PC-9 (cell line): ENCODE measurements at regions not wholly inside any gene's neighbourhood (a gene's known extent, or its start where the extent isn't known, plus 50 kb on each side); places are given as distances from the start of the nearest gene placed in this dataset.

Experiments used
- BruUV-seq: library from RNA; stranded (reverse); fragments of 400-500 nt; replicated peaks from 2 replicates; lab custom pipeline; 2021; lab: Mats Ljungman, UMichigan
- CTCF ChIA-PET: fragments of 300-600 bp; sonication (Branson Sonifier 250); formaldehyde crosslinking; loops from one replicate; lab custom pipeline; 2022; ENCODE audit warnings: antibody characterized with exemption; lab: Charles Lee
- POLR2A ChIA-PET: fragments of 300-600 bp; sonication (Branson Sonifier 250); formaldehyde crosslinking; loops from one replicate; lab custom pipeline; 2022; ENCODE audit warnings: antibody characterized with exemption; ENCODE audit not compliant: unreplicated experiment; lab: Charles Lee
- DNase-seq, 2 experiments: peaks; one replicate each; pipeline versions ENCODE4 v3.0.0 to v3.0.0-alpha.2; 2015 to 2022; ENCODE audit warnings: mixed read lengths in 1 of 2
- H2AFZ ChIP-seq: fragments of 200-600 bp; sonication (generic); 2 replicates; pipeline ENCODE4 v1.8.1; 2017; ENCODE audit warnings: antibody characterized with exemption
- H3F3A ChIP-seq: fragments of 200-600 bp; sonication (generic); 2 replicates; pipeline ENCODE4 v1.8.1; 2017; ENCODE audit warnings: antibody characterized with exemption, mild to moderate bottlenecking, low read depth; ENCODE audit not compliant: insufficient read depth
- H3K27ac ChIP-seq: fragments of 200-600 bp; sonication (generic); 2 replicates; pipeline ENCODE4 v1.6.1; 2016; ENCODE audit warnings: mixed run types
- H3K27me3 ChIP-seq: fragments of 200-600 bp; sonication (generic); 2 replicates; pipeline ENCODE4 v1.6.1; 2016; ENCODE audit warnings: low read depth, mixed run types; ENCODE audit not compliant: insufficient read depth
- H3K36me3 ChIP-seq: fragments of 200-600 bp; sonication (generic); 2 replicates; pipeline ENCODE4 v1.6.1; 2016; ENCODE audit warnings: low read depth, mixed run types
- H3K4me1 ChIP-seq: fragments of 200-600 bp; sonication (generic); replicated peaks from 2 replicates; pipeline ENCODE4 v1.6.1; 2016; ENCODE audit warnings: mixed run types; ENCODE audit not compliant: insufficient read depth
- H3K4me2 ChIP-seq: fragments of 200-600 bp; sonication (generic); 2 replicates; pipeline ENCODE4 v1.6.1; 2017; ENCODE audit warnings: mixed run types
- H3K4me3 ChIP-seq: fragments of 200-600 bp; sonication (generic); 2 replicates; pipeline ENCODE4 v1.6.1; 2016; ENCODE audit warnings: mixed run types
- H3K79me2 ChIP-seq: fragments of 200-600 bp; sonication (generic); 2 replicates; pipeline ENCODE4 v1.6.1; 2017; ENCODE audit warnings: low read depth, mixed run types
- H3K9me2 ChIP-seq: fragments of 200-600 bp; sonication (generic); 2 replicates; pipeline ENCODE4 v1.8.1; 2017; ENCODE audit warnings: mild to moderate bottlenecking; ENCODE audit not compliant: insufficient read depth
- H3K9me3 ChIP-seq: fragments of 200-600 bp; sonication (generic); 2 replicates; pipeline ENCODE4 v1.8.1; 2016; ENCODE audit warnings: low read depth; ENCODE audit not compliant: insufficient read depth
- H4K20me1 ChIP-seq: fragments of 200-600 bp; sonication (generic); 2 replicates; pipeline ENCODE4 v1.8.1; 2017; ENCODE audit not compliant: insufficient read depth
- EZH2 ChIP-seq: fragments of 200-600 bp; sonication (generic); IDR thresholded peaks from 2 replicates; pipeline ENCODE4 v1.8.0; 2017; ENCODE audit warnings: antibody characterized with exemption, low read depth
- intact Hi-C: fragments of 100-400 bp; cut with micrococcal nuclease; formaldehyde crosslinking; loops from one replicate; pipeline ENCODE4 v1.10.0; 2022; ENCODE audit not compliant: unreplicated experiment
- TF ChIP-seq, protein P1 (sequence below): fragments of 200-600 bp; sonication (generic); conservative IDR thresholded peaks from 2 replicates; pipeline ENCODE4 v1.6.1; 2017; ENCODE audit warnings: mixed run types, antibody characterized with exemption, mild to moderate bottlenecking, moderate library complexity

DNA sequence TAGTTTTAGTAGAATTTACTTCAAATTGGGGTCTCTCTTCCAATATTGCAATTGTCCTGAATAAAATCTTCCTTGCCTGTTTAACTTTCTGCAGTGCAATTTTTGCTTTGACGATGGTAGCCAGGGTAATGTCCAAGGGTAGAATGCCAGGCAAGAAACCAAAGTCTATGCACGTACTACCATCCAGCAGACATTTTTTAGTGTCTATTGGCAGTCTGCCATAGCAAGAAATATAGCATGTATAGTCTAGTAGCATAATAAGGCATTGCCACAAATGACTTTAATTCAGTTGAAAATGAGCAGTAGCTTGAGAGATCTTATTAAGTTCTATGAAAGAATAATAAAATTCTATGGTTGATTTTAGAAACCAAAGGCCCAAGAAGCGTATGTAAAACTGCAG, 62.3 kb upstream of the KCNQ5 start:
- H3F3A ChIP-seq, result no peaks in the 10 kb centered on the region
- H3K4me3 ChIP-seq, result no peak overlapping the region
- CTCF ChIA-PET, result no interaction called here
- H3K9me2 ChIP-seq, result no peaks in the 10 kb centered on the region; the same call in 1 of the 2 replicates
- no TSS peak for BruUV-seq
- POLR2A ChIA-PET, result no interaction called here
- H2AFZ ChIP-seq, result no peak overlapping the region
- no peaks in the 10 kb centered on the region for H3K36me3 ChIP-seq
- H4K20me1 ChIP-seq, result no peaks in the 10 kb centered on the region
- H3K4me1 ChIP-seq, result no peaks in the 10 kb centered on the region
- intact Hi-C loops, result no loop called here
- TF ChIP-seq, protein P1, sequence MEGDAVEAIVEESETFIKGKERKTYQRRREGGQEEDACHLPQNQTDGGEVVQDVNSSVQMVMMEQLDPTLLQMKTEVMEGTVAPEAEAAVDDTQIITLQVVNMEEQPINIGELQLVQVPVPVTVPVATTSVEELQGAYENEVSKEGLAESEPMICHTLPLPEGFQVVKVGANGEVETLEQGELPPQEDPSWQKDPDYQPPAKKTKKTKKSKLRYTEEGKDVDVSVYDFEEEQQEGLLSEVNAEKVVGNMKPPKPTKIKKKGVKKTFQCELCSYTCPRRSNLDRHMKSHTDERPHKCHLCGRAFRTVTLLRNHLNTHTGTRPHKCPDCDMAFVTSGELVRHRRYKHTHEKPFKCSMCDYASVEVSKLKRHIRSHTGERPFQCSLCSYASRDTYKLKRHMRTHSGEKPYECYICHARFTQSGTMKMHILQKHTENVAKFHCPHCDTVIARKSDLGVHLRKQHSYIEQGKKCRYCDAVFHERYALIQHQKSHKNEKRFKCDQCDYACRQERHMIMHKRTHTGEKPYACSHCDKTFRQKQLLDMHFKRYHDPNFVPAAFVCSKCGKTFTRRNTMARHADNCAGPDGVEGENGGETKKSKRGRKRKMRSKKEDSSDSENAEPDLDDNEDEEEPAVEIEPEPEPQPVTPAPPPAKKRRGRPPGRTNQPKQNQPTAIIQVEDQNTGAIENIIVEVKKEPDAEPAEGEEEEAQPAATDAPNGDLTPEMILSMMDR, result no peak
- no peak for TF ChIP-seq EZH2
- H3K27ac ChIP-seq, result no peak overlapping the region
- no peaks in the 10 kb centered on the region for H3K79me2 ChIP-seq
- DNase-seq, result no peak
- no peaks in the 10 kb centered on the region for H3K27me3 ChIP-seq
- H3K9me3 ChIP-seq, result no peaks in the 10 kb centered on the region
- no peak overlapping the region for H3K4me2 ChIP-seq

DNA sequence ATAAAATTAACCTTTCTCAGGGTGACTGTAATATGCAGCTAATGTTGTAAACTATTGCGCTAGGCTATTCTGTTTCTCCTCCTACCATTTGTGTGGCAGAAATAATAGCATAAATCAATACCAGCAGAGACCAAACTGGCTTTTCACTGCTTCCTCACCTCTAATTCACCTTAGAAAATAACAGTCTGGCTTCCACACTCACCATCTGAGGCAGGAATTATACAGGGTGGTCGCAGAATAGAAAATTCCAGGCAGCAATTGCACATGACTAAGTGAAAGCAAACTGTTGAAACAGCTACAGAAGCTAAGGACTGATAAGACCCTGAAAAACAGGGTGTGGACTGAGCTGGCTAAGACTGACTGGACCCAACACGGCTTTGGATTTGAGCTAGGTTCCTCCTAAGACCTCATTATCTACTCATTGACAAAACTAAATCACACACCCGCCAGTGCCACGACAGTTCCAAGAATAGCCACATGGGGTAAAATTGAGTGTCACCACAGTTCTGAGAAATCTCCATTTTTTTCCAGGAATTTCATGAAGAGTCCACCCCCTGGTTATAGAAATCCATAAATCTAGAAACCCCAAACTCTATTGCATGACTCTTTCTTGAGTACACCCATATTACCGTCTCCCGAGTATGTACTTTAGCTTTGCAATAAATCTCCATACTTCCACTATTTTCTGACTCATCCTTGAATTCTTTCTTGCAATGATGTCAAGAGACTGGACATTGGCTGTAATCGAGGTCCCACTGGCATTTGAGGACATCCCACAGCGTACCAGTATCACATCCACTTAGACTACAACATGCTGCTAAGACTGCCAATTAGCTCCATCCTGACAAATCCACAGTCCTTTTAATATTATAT, 60.9 kb upstream of the KCNQ5 start:
- intact Hi-C loops, result no loop called here

DNA sequence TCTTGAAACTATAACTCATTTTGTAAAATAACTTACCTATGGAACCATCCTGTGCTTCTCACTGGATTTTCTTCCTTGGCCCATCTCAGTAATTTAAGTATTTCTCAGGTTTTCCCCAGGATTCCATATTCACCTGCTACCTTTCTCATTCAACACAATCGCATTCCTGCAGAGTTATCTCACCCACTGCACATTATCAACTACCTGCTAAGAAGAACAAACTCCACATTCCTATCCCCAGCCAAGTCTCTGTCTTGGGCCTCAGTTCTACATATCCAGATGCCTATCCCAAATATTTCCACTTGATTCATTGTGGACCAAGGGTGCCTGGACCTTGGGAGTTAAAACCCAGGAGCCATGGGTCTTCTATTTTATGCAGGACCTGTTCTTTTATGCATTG, 60.2 kb upstream of the KCNQ5 start:
- Histone ChIP-seq H3K27ac (no peak overlapping the region), H3F3A (no peaks in the 10 kb centered on the region), H2AFZ (no peak overlapping the region), H3K27me3 (no peaks in the 10 kb centered on the region), H3K36me3 (no peaks in the 10 kb centered on the region), H3K9me3 (no peaks in the 10 kb centered on the region), H3K4me3 (no peak overlapping the region), H4K20me1 (no peaks in the 10 kb centered on the region), H3K9me2 (no peaks in the 10 kb centered on the region; the same call in 1 of the 2 replicates), H3K79me2 (no peaks in the 10 kb centered on the region), H3K4me1 (no peaks in the 10 kb centered on the region), H3K4me2 (no peak overlapping the region)
- intact Hi-C loops, result no loop called here
- ChIA-PET POLR2A (interaction anchor here (0.7 kb wide), 1 partner anchor 339 kb away, joined by 3 read pairs; no protein-coding TSS in a partner anchor), CTCF (no interaction called here)
- DNase-seq, result no peak
- TF ChIP-seq, protein P1, result no peak
- TF ChIP-seq EZH2, result no peak
- no TSS peak for BruUV-seq

More for the DNA sequence above, 60.9 kb upstream of the KCNQ5 start:
- no peak overlapping the region for H3K4me2 ChIP-seq
- H3F3A ChIP-seq, result no peaks in the 10 kb centered on the region
- no peak overlapping the region for H3K27ac ChIP-seq
- no peaks in the 10 kb centered on the region for H3K27me3 ChIP-seq
- ChIA-PET POLR2A (no interaction called here), CTCF (no interaction called here)
- no peaks in the 10 kb centered on the region for H3K79me2 ChIP-seq
- TF ChIP-seq, protein P1, result no peak
- no peak for TF ChIP-seq EZH2
- no peak for DNase-seq
- H3K36me3 ChIP-seq, result no peaks in the 10 kb centered on the region
- no peak overlapping the region for H3K4me3 ChIP-seq
- no TSS peak for BruUV-seq
- no peaks in the 10 kb centered on the region for H3K9me3 ChIP-seq
- H3K9me2 ChIP-seq, result no peaks in the 10 kb centered on the region; the same call in 1 of the 2 replicates
- H3K4me1 ChIP-seq, result no peaks in the 10 kb centered on the region
- no peak overlapping the region for H2AFZ ChIP-seq
- no peaks in the 10 kb centered on the region for H4K20me1 ChIP-seq
